Endothelial cell of umbilical vein (primary cell): ENCODE measurements at regions not wholly inside any gene's neighbourhood (a gene's known extent, or its start where the extent isn't known, plus 50 kb on each side); places are given as distances from the start of the nearest gene placed in this dataset.

Source experiments
- BruUV-seq: library from RNA; stranded (reverse); fragments of 400-500 nt; replicated peaks from 2 replicates; lab custom pipeline; 2021; lab: Mats Ljungman, UMichigan
- CTCF ChIA-PET: fragments of 300-600, 350-600 bp; sonication (Branson Sonifier 250); formaldehyde crosslinking; loops from one replicate; lab custom pipeline; 2021; ENCODE audit warnings: antibody characterized with exemption, inconsistent platforms; lab: Charles Lee
- POLR2A ChIA-PET: fragments of 300-600, 350-600 bp; sonication (Branson Sonifier 250); formaldehyde crosslinking; loops from one replicate; lab custom pipeline; 2021; ENCODE audit warnings: antibody characterized with exemption, inconsistent platforms; lab: Charles Lee
- DNase-seq: peaks from one replicate; pipeline ENCODE4 v3.0.0-alpha.2; 2011; ENCODE audit warnings: low read depth, low spot score
- FAIRE-seq: peaks from 2 replicates; lab custom pipeline; 2011; peaks lifted over from hg19 to GRCh38; lab: Jason Lieb, UNC
- H2AFZ ChIP-seq: 2 replicates; pipeline ENCODE4 v1.6.0; 2012; ENCODE audit warnings: low read depth, low read length, control low read depth, inconsistent platforms
- H3K27ac ChIP-seq: 2 replicates; pipeline ENCODE4 v1.5.1; 2011; ENCODE audit warnings: low read depth, mild to moderate bottlenecking, control low read depth, low read length, moderate library complexity; ENCODE audit not compliant: insufficient read depth
- H3K27me3 ChIP-seq, 2 experiments: 2 replicates each; pipeline versions ENCODE4 v1.6.0 to v1.6.1; 2011; ENCODE audit warnings: low read length in 2 of 2, mixed read lengths in 1 of 2; ENCODE audit not compliant: control insufficient read depth in 2 of 2, insufficient read depth in 2 of 2
- H3K36me3 ChIP-seq, 2 experiments: 2 replicates in 1 of 2; 3 replicates in 1 of 2; pipeline ENCODE4 v1.5.1; 2011; ENCODE audit warnings: low read length in 2 of 2, mild to moderate bottlenecking in 1 of 2, moderate library complexity in 1 of 2; ENCODE audit not compliant: control insufficient read depth in 2 of 2, insufficient read depth in 2 of 2; ENCODE audit errors: extremely low read depth in 1 of 2
- H3K4me1 ChIP-seq: 3 replicates; pipeline ENCODE4 v1.5.1; 2011; ENCODE audit warnings: mild to moderate bottlenecking, low read length; ENCODE audit not compliant: control insufficient read depth, insufficient read depth; ENCODE audit errors: extremely low read depth
- H3K4me2 ChIP-seq: 2 replicates; pipeline ENCODE4 v1.6.1; 2011; ENCODE audit warnings: low read length, control low read depth, mixed read lengths; ENCODE audit not compliant: insufficient read depth
- H3K4me3 ChIP-seq, 3 experiments: fragments of 200-600 bp in 1 of 3; sonication (generic), shearing (Covaris generic) in 1 of 3; replicated peaks in 1 of 3; 2 replicates each; pipeline ENCODE4 v1.5.1; 2011 to 2016; ENCODE audit warnings: control low read depth in 3 of 3, low read length in 3 of 3, mild to moderate bottlenecking in 2 of 3, inconsistent platforms in 1 of 3, low read depth in 1 of 3, moderate library complexity in 1 of 3; ENCODE audit not compliant: insufficient read depth in 1 of 3
- H3K79me2 ChIP-seq: 2 replicates; pipeline ENCODE4 v1.6.0; 2012; ENCODE audit warnings: low read length, inconsistent platforms; ENCODE audit not compliant: control insufficient read depth, insufficient read depth
- H3K9ac ChIP-seq: replicated peaks from 2 replicates; pipeline ENCODE3; 2011; ENCODE audit warnings: low read length, control low read depth; ENCODE audit not compliant: insufficient read depth; ENCODE audit errors: extremely low read depth
- H3K9me1 ChIP-seq: replicated peaks from 3 replicates; pipeline ENCODE4 v1.6.0; 2011; ENCODE audit warnings: mild to moderate bottlenecking, low read length; ENCODE audit not compliant: control insufficient read depth, insufficient read depth; ENCODE audit errors: extremely low read depth
- H3K9me3 ChIP-seq: replicated peaks from 2 replicates; pipeline ENCODE4 v1.5.1; 2012; ENCODE audit warnings: low read length, inconsistent platforms; ENCODE audit not compliant: control insufficient read depth, insufficient read depth
- H4K20me1 ChIP-seq: replicated peaks from 2 replicates; pipeline ENCODE3; 2011; ENCODE audit warnings: mild to moderate bottlenecking, low read length; ENCODE audit not compliant: control insufficient read depth, insufficient read depth; ENCODE audit errors: extremely low read depth
- CTCF ChIP-seq, 2 donors: IDR thresholded peaks; 1 replicate in 1 of 2; 2 replicates in 1 of 2; pipeline ENCODE4 v1.5.1; 2011; ENCODE audit warnings: low read length in 2 of 2, mild to moderate bottlenecking in 2 of 2, moderate library complexity in 2 of 2, control low read depth in 1 of 2, inconsistent platforms in 1 of 2, low read depth in 1 of 2; ENCODE audit not compliant: insufficient read depth in 1 of 2; ENCODE audit errors: extremely low read depth in 1 of 2
- EZH2 ChIP-seq: IDR thresholded peaks from 2 replicates; pipeline ENCODE4 v1.6.1; 2012; ENCODE audit warnings: borderline replicate concordance, low read depth, mild to moderate bottlenecking, moderate library complexity, low read length, inconsistent platforms; ENCODE audit not compliant: severe bottlenecking
- FOS ChIP-seq: IDR thresholded peaks from 2 replicates; pipeline ENCODE4 v1.6.1; 2011; ENCODE audit warnings: mild to moderate bottlenecking, low read length, moderate library complexity, borderline replicate concordance; ENCODE audit not compliant: insufficient read depth
- GATA2 ChIP-seq: IDR thresholded peaks from 2 replicates; pipeline ENCODE4 v1.7.0; 2011; ENCODE audit warnings: low read depth, mild to moderate bottlenecking, moderate library complexity, mixed read lengths, low read length; ENCODE audit not compliant: insufficient read length, insufficient read depth
- JUN ChIP-seq: IDR thresholded peaks from 2 replicates; pipeline ENCODE4 v1.6.1; 2011; ENCODE audit warnings: borderline replicate concordance, low read depth; ENCODE audit not compliant: insufficient read length, insufficient read depth
- MAX ChIP-seq: IDR thresholded peaks from 2 replicates; pipeline ENCODE4 v1.6.1; 2011; ENCODE audit not compliant: insufficient read depth, insufficient read length
- MYC ChIP-seq: IDR thresholded peaks from one replicate; pipeline ENCODE4 v1.6.1; 2011; ENCODE audit warnings: mild to moderate bottlenecking, low read depth, low read length
- POLR2A ChIP-seq: IDR thresholded peaks from 2 replicates; pipeline ENCODE4 v1.6.1; 2012; ENCODE audit warnings: low read depth, mild to moderate bottlenecking, control low read depth, low read length
- POLR2AphosphoS5 ChIP-seq: IDR thresholded peaks from 2 replicates; pipeline ENCODE4 v1.6.1; 2012; ENCODE audit warnings: low read depth, mild to moderate bottlenecking, control low read depth, low read length, moderate library complexity; ENCODE audit not compliant: insufficient read depth
- dilution Hi-C: fragments of 300-500 bp; cut with MboI; formaldehyde crosslinking; loops from one replicate; pipeline ENCODE4 v1.15.0; 2019; ENCODE audit warnings: low sequenced_read_pairs; ENCODE audit not compliant: extremely low pct_ligation_motif_present
- intact Hi-C: fragments of 100-400 bp; cut with micrococcal nuclease; formaldehyde crosslinking; loops from one replicate; pipeline ENCODE4 v1.10.0; 2022

GRCh38 chr18:59048378-59048777 is 91.3 kb upstream of the SEC11C start:
- dilution Hi-C loops (no loop called here), intact Hi-C loops (no loop called here)
- no peak for FAIRE-seq
- no peaks in the 10 kb centered on the region for H3K9me1 ChIP-seq
- no peaks in the 10 kb centered on the region for H3K9me3 ChIP-seq
- BruUV-seq = no TSS peak
- ChIA-PET POLR2A (no interaction called here), CTCF (interaction anchor here (1.1 to 1.3 kb wide), 2 partner anchors 10 to 280 kb away, joined by 3 read pairs; no protein-coding TSS in a partner anchor)
- no peaks in the 10 kb centered on the region for H3K4me1 ChIP-seq
- no peaks in the 10 kb centered on the region for H3K79me2 ChIP-seq
- DNase-seq = no peak
- peaks cover 0 to 4% of the 10 kb centered on the region in 2 experiments for H3K27me3 ChIP-seq
- H2AFZ ChIP-seq = no peak overlapping the region
- H3K36me3 ChIP-seq = no peaks in the 10 kb centered on the region
- no peaks in the 10 kb centered on the region for H4K20me1 ChIP-seq
- no peak overlapping the region for H3K4me3 ChIP-seq
- H3K9ac ChIP-seq = no peak overlapping the region
- no peak for TF ChIP-seq CTCF (IDR thresholded peaks at IDR 0.05; ENCODE audit: extremely low read depth in 1 of 2, insufficient read depth in 1 of 2, low read depth in 1 of 2, low read length in 2 of 2)
- TF ChIP-seq GATA2 = no peak
- no peak for TF ChIP-seq POLR2AphosphoS5
- no peak for TF ChIP-seq POLR2A
- no peak for TF ChIP-seq EZH2
- TF ChIP-seq JUN = no peak
- TF ChIP-seq FOS = no peak
- TF ChIP-seq MAX = no peak
- TF ChIP-seq MYC = no peak
- H3K4me2 ChIP-seq = no peak overlapping the region
- no peak overlapping the region for H3K27ac ChIP-seq
